GM18909 (cell line): ENCODE measurements at regions not wholly inside any gene's neighbourhood (a gene's known extent, or its start where the extent isn't known, plus 50 kb on each side); places are given as distances from the start of the nearest gene placed in this dataset.

Experiments used
- ATAC-seq: cut with Tn5 transposase; IDR thresholded peaks from one replicate; pipeline ENCODE4 v1.9.1; 2021; ENCODE audit warnings: mild to moderate bottlenecking; ENCODE audit not compliant: unreplicated experiment, poor library complexity

DNA sequence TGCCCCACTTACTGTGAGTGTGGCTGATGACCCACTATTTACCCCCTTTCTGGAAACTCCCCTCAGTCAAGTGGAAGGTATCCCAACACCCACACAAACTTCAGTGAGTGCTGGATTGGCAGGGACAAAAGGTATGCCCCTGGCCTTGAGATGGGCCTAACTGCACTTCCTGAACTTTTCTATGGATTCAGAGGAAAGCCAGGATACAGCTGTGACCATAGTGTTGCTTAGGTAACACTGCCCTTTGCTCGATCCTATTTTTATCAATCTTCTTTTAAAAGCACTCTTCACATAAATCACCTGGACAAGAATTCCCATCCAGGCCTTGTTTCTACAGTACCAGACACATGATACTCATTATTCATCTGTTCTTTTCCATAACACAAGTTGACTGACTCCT is 671.5 kb upstream of the SLC8A1 start:
- ATAC-seq, result no peak

DNA sequence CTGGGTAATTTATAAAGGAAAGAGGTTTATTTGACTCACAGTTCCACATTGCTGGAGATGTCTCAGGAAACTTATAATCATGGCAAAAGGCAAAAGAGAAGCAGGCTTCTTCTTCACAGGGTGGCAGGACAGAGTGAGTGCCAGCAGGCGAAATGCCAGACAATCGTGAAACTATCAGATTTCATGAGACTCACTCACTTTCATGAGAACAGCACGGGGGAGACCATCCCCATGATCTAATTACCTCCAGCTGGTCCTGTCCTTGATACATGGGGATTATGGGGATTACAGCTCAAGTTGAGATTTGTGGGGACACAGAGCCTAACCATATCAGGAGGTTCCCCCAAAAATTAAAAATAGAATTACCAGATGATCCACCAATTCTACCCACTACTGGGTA is 675.5 kb upstream of the SLC8A1 start:
- ATAC-seq, result no peak

DNA sequence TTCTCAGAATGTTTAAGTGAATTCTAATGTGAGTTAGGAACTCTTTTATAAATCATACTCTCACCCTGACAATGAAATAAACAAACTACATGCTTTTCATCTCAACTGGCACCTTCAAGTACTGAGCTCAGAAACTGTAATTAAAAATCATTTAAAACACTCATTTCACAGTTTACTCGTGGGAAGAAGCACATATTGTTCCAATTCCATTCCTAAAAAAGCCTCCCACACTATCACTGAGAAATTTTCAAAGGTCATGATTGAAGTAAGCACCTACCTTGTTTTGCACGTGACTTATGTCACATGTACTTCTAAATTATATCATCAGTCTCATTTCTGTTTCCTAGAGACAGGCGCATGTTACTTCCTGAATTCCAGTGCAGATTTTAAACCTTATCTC is 678.1 kb upstream of the SLC8A1 start:
- no peak for ATAC-seq

DNA sequence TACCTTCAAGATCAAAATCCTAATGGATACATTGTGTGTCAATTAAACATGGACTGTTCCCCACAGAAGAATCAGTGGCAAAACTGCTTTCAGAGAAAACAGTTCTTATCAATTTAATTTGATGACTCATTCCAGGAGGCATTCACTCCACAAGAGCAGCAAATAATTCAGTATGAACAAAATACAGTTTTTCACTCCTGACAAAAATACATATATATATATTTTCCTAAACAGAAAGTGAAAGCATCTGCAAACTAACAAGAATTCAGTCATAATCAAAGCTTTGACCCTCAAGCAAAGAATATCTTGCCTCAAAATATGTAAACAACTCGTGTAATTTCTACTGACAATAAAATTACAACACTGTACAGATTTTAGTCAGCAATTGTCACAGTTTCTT is 685.1 kb upstream of the SLC8A1 start:
- ATAC-seq, result no peak

DNA sequence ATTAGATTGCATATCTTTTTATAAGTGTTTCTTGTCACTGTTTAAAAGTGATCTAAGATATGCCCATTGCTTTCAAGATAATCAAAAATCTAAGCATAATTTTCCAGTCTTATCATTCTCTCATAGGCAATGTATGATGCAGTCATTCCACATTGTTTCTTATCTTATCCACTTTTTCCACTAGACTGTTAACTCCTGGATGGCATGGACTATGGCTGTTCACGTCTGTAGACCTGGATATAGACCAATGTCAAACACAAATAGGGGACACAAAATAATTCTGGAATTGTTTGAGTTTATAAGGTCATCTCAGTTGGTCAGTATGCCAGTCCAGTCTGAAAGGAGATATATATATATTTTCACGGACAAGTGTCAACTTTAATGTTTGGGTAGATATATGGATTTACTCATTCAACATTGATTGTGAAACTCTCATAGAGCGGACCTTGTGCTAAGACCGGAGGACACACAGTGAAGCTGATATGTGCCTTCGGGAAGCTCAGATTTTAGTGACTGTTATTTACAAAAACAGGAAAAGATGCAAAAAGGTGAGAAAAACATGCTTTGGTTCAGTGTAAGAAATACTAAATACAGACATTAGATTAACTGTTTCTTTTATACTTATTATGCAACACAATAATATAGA is 689.4 kb upstream of the SLC8A1 start:
- no peak for ATAC-seq

DNA sequence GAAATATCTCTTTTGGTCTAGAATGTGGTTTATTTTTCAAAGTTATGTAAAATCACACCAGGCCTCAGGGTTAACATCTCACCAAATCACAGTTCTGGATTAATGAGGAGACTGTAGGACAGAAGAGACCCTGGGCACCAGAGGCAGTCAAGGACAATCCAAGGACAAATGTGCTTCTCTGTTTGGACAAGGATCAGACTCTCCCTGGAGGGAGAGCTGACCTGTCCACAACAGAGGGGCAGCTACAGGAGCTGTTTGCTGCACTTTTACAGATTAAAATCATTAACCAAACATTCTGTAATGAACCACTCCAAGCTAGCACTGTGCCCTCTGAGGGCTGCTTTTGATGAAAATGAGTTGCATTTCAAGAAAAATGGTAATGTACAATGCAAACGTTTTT is 690.6 kb upstream of the SLC8A1 start:
- no peak for ATAC-seq

DNA sequence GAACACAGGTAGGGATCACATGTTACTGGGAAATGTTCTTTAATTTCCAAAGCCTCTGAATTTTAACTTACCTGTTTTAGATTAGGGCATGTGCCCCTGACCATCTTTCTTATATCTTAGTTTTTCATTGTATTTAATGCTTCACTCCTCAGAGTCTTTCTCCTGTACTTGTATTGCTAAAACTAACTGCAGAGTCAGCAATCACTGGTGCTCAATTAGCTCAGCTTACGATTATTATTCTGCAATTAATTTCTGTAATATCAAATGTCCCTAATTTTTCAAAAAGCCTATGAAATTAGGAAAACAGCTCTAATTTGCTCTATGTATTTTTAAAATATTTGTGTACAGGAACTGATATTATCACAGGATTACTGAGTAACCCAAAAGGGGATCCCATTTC is 693.2 kb upstream of the SLC8A1 start:
- ATAC-seq, result no peak

DNA sequence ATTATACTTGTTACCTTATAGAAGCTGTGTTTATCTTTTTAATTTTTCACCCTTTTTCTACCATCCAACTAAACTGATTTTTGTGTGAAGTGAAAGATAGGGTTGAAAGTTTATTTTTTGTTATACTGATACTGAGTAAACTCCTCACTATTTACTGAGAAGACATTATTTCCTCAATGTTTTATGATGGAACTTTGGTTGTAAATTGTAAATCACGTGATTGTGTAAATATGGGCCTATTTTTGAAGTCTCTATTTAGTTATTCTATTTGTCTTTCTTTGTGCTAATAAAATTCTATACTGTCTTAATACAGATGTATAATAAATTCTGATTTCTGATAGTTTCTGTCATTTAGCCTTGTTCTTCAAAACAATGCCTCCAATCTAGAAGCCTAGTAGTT is 697.2 kb upstream of the SLC8A1 start:
- no peak for ATAC-seq

DNA sequence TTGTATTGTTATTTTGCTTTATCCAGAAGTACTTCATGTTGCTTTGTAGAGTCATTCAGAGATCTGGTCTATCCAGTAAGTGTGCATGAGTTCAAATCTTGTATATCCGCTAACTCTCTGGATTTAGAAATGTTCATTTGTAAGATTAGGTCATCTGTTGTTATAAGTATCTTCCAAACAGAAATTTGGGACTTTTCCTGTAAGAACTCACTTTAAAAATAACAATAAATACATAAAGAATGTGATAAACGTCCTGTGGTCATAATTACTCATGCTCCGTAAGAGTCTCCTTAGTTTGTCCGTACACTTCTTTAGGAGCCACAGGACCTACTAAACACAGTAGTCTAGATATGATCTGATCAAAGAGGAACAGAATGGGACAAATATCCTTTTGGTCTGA is 699.9 kb upstream of the SLC8A1 start:
- ATAC-seq, result no peak

DNA sequence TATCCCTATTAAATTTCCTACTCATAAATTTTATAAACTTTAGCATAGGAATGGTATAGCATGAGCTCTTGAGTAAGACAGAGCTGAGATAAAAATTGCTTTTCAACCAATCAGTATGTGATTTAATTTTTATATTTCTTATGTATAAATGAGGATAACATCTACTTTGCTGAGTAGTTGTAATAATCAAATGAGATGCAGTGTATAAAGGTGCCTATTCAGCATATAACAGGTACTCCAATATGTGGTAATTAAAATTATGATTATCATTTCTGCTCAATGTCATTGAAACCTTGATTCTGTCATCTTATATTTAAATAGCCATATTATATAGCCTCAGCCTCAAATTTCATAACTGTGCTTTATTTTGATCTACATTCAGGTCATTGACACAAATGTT is 700.4 kb upstream of the SLC8A1 start:
- ATAC-seq, result no peak

DNA sequence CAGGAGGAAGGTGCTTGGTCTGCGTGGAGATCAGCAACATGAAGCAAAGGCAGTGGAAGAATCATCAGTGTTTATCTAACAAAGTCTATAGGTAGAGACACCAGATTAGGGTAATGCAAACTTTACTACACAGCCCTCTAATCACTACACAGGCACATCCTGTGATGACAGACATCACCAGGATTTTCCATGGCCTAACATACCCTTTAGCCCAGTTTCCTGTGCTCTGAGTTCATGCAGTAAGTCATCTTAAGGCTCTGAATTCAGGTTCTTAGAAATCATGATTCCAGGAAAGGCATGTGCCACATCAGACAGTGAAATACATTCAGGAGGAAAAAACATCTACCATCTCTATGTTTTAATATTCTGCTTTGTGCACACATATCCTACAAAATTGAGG is 708.5 kb upstream of the SLC8A1 start:
- ATAC-seq, result no peak

DNA sequence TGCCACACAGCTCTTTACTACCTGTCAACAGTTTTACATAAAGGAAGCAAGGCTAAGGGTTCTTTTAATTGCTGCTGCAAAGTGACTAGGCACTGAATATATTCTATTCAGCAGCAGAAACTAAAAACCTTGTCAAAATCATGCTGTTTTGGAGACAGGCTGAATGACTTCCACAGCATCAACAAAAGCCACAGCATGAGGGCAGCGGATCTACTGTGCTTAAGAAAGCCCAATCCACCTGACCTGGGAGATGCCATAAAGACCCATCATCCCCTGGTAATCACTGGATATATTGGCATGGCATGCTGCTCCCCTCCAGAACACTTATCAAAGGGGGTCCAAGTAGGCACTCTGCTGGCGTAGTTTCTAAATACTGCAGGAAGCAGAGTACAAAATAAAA is 715.1 kb upstream of the SLC8A1 start:
- ATAC-seq, result no peak

DNA sequence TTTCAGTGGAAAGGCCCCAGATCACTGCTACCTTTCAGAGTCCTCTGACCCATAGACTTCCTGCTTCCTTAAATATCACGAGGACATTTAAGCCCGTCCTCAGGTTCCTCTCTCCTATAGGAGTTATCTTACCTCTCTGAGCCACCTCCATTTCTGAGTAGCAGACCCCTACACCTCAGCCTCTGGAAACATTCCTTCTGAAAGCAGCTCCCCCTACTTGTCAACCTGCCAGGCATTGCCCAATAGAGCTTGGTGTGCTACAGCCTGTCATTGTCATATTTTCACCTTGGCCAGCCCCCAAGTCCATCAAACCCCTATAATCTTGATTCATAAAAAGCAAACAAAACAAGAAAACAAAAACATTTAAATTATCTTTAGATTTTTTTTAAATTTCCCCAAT is 717.9 kb upstream of the SLC8A1 start:
- no peak for ATAC-seq

DNA sequence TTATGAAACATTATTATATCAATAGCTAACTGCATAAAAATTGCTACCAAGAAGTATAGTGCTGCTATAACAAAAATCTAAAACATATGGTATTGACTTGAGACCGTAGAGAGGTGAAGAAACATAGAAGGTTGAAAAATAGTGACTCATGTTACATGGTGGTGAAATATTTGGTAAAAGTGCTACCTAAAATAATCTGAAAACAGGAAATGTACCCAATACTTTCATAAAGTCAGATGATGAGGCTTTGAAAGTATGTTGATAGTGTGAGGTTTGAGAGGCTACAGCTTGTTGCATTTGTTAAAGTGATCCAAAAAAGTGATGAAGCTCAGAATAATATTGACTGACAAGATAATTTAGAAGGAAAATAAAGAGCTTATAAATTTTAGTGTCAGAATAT is 718.7 kb upstream of the SLC8A1 start:
- ATAC-seq, result no peak

DNA sequence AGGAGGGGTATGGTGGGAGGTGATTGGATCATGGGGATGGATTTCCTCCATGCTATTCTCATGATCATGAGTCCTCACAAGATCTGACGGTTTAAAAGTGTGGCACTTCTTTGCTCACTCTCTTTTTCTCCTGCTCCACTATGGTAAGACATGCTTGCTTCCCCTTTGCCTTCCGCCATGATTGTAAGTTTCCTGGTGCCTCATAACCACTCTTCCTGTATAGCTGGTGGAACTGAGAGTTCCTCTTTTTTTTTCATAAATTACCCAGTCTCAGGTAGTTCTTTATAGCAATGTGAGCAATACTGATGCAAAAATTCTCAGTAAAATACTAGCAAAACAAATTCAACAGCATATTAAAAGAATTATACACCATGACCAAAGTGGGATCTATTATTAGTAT is 728.5 kb upstream of the SLC8A1 start:
- no peak for ATAC-seq

DNA sequence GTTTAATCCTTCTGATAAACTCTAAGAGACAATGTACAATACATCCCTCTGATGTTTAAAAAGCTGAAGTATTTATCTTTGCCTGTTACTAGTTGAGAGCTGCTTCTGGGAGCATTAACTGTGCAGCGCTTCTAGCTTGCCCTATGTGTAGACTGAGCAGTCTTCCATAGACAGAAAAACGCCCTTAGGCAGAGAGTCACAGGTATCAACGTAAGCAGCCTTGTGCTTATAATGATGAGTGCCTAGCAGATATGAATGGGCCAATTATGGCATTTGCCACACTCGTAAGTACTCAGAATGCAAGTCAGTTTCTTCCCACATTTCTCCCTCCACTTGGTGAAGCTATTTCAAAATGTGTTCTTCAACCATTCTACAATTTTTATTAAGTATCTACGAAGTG is 731.1 kb upstream of the SLC8A1 start:
- ATAC-seq, result no peak

DNA sequence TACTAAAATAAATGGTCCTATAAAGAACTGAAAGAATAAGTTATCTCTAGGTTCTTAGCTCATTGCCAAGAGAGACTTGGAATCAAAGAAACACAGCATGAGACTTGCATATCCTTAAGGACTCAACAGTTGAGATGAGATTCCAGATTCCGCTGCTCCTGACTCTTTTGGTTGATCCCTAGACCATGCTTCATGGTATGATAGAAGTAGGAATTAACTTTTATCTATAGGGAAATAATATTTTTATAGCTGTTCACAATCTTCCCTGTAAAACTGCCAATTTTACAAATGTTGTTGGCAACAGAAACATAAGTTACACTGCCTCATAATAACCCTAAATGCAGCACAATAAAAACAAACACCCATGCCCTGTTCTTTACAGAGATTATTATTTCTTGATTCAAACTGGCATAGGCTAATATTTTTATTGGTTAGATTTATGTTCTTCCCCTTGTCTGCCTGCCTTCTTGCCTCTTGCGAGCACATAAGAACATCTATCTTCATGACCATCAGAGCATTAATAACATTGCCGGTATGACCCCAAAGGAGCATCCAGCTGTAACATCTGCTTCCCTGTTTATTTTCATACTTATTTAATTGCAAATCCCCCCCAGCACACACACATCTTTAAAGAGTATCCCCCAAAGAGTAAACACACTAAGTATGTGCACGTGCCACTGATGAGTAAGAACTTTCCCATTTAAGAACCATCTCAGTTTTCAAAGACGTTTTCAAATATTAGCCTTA is 735.7 kb upstream of the SLC8A1 start:
- no peak for ATAC-seq

DNA sequence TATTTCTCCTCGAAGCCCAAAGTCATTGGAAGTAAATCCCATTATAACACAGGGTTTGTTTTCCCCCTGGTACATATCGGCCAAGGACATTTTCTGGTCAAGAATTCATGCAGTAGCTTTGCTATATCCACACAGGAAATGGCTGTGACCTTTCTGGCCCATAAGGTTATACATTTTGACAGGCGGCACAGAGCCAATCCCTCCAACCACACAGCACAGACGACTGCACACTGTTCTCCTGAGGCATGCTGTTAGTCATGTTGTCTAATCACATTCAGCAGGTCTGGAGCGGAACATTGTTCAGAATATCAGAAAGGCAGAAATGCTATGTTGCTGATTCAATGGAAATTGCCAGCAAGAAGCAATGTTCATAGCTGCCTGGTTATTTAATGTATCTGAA is 742.3 kb upstream of the SLC8A1 start:
- no peak for ATAC-seq

DNA sequence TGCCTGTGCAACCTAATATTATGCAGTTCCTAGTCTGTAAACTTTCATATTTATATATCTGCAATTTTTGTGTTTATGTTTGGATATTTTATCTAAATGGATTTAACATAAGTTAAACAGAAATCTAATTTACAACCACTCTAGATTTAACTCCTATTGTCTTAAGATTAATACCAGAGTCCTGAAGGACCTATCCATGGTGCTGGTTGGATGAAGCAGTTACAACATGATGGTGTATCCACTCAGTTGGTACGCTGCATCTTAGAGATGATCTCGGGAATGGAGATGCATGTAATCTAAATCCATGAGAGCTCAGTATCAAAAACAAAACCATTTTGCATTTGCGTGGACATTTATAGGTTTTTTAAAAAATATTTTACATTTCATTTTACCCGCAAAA is 745.9 kb upstream of the SLC8A1 start:
- no peak for ATAC-seq

DNA sequence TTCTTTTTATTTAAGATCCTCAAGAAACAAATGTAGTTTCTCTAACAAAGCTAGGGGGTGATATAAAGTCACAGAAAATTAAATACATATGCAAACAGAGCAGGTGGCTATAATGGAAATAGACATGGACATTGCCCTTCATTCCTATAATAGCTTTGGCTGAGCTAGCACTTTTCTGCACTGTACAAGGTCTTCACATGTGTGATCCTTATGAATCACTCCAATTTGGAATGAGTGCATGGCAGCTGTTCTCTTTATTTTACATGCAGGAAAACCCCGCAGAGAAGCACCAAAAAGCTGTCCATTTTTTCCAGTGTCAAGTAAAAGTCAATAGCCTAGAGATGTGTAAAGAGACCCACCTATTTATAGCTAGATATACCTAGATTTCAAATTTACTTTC is 747.4 kb upstream of the SLC8A1 start:
- no peak for ATAC-seq

DNA sequence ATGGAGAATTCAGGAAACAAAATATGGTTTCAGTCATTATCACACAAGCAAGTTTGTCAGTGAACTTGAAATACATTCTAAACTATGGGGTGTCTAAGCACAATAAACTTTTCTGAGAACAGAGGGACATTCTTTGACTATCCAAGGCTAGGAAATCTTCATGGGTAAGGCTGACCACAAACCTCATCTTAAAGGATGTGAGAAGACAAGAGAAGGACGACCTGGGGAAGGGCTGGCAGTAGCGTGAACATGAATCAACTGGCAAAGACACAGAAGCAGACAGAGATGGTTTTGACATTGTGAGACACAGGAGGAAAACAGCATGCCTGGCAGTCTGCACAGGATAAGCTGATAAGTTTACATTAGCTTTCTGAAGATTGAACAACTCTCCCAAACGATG is 752.4 kb upstream of the SLC8A1 start:
- ATAC-seq, result no peak

DNA sequence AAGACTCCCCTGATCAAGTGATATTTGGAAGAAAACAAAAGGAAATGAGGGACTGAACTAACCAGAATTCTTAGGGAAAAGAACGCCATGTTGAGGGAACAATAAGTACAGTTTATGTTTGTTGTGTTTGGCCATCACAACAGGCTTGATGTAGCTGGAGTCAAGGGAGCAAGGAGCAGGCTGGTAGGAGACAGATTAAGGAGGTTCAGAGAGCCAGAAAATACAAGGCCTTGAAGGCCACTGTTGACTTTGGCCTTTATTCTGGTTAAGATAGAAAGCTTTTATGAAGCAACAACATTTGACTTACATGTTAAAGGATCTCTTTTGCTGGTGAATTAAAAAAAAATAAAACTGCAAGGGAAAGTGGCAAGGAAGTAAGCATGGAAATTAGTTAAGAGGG is 754.1 kb upstream of the SLC8A1 start:
- ATAC-seq, result no peak
